ENCODE measurements at regions not wholly inside any gene's neighbourhood (a gene's known extent, or its start where the extent isn't known, plus 50 kb on each side); places are given as distances from the start of the nearest gene placed in this dataset.

DNA sequence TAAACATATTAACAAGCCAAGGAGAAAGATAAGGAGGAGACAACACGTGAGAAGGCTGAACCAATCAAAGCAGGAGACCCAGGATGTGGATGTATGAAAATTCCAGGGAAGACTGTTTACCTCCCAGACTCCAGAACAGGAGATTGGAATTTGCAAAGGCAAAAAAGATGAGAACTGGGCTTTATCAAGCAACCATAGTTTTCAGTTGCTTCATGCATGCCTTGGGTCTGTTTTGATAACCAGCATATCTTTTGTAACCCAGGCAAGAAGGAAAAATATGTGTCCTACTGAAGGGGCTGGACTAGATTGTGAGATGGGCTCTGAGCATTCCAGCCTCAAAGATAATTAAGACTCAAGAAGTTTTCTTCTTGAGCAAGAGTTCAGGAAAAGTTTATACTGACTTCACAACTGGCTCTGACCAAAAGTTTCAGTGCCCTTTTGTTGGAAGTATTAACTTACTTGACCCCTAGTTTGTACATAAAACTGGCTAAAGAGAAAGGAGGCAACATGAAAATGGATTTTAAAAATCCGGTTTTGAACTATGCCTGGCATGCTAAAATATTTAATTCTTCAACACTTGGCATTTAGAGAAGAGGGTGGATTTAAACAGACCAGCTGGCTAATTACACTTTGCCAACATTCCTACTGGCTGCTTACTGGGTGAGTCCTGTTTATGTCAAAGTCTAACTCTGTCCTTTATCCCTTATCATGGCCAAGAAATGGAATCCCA is 79.3 kb upstream of the CD28 start:
- TF ChIP-seq, protein P1, sequence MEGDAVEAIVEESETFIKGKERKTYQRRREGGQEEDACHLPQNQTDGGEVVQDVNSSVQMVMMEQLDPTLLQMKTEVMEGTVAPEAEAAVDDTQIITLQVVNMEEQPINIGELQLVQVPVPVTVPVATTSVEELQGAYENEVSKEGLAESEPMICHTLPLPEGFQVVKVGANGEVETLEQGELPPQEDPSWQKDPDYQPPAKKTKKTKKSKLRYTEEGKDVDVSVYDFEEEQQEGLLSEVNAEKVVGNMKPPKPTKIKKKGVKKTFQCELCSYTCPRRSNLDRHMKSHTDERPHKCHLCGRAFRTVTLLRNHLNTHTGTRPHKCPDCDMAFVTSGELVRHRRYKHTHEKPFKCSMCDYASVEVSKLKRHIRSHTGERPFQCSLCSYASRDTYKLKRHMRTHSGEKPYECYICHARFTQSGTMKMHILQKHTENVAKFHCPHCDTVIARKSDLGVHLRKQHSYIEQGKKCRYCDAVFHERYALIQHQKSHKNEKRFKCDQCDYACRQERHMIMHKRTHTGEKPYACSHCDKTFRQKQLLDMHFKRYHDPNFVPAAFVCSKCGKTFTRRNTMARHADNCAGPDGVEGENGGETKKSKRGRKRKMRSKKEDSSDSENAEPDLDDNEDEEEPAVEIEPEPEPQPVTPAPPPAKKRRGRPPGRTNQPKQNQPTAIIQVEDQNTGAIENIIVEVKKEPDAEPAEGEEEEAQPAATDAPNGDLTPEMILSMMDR (IDR thresholded peaks at IDR 0.05; ENCODE audit: unreplicated experiment) = no peak
- DNase-seq (ENCODE audit: low spot score) = no peak
- Mint-ChIP-seq H3K4me3 (ENCODE audit: unreplicated experiment) (no peak overlapping the region), H3K9me3 (ENCODE audit: unreplicated experiment) (no peaks in the 10 kb centered on the region), H3K36me3 (ENCODE audit: low read depth, unreplicated experiment) (no peaks in the 10 kb centered on the region), H3K27me3 (ENCODE audit: unreplicated experiment) (no peaks in the 10 kb centered on the region), H3K27ac (ENCODE audit: unreplicated experiment) (no peak overlapping the region), H3K4me1 (ENCODE audit: unreplicated experiment) (no peaks in the 10 kb centered on the region)

DNA sequence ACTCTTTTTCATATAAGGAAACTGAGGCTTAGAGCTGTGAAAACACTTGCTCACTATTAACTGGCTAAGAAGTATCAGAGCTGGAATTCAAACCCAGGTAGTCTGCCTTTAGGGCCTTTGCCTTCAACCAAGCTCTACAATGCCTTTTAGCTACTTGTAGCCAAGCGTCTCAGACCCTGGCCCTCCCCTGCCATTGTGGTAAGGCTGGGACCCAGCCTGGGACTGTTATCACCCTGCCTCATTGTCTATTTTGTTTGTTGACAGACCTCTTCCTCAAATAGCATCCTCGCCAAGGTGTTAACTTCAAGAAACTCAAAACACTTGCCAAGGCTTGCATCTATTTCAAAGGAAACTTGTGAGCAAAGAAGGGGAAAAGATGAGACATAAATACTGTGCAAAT is 76.7 kb upstream of the CD28 start:
- DNase-seq (ENCODE audit: low spot score) = no peak
- Mint-ChIP-seq H3K4me3 (ENCODE audit: unreplicated experiment) (no peak overlapping the region), H3K4me1 (ENCODE audit: unreplicated experiment) (no peaks in the 10 kb centered on the region), H3K9me3 (ENCODE audit: unreplicated experiment) (no peaks in the 10 kb centered on the region), H3K27ac (ENCODE audit: unreplicated experiment) (no peak overlapping the region), H3K36me3 (ENCODE audit: low read depth, unreplicated experiment) (no peaks in the 10 kb centered on the region), H3K27me3 (ENCODE audit: unreplicated experiment) (no peaks in the 10 kb centered on the region)
- TF ChIP-seq, protein P1 (IDR thresholded peaks at IDR 0.05; ENCODE audit: unreplicated experiment) = no peak

DNA sequence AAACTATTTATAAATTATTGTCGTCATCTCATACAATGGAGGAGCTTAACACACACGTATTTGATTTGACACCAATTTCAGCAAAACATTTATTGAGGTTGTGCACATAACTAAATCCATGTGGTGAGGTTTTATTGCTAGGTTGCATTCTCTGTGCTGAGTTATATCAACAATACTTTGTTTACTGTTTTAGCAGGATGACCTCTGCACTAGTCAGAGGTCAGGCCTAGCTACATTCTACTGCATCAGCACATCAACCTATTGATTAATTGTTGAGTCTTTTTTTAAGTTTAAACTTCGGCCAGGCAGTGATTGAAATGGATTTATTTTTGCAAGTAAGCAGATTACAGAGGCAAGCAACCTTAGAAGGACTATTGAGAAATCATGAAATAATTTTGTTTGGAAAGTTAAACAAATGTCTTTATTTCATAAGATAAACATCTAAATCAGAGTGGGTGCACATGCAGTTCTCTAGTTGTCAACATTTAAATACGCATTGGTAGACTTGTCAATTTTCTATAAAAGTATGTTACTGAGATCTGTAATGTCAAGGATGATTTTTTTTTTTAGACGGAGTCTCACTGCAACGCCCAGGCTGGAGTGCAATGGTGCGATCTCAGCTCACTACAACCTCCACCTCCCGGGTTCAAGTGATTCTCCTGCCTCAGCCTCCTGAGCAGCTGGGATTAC is 75.2 kb upstream of the CD28 start:
- no peak for DNase-seq (ENCODE audit: low spot score)
- no peaks in the 10 kb centered on the region for H3K9me3 Mint-ChIP-seq (ENCODE audit: unreplicated experiment)

DNA sequence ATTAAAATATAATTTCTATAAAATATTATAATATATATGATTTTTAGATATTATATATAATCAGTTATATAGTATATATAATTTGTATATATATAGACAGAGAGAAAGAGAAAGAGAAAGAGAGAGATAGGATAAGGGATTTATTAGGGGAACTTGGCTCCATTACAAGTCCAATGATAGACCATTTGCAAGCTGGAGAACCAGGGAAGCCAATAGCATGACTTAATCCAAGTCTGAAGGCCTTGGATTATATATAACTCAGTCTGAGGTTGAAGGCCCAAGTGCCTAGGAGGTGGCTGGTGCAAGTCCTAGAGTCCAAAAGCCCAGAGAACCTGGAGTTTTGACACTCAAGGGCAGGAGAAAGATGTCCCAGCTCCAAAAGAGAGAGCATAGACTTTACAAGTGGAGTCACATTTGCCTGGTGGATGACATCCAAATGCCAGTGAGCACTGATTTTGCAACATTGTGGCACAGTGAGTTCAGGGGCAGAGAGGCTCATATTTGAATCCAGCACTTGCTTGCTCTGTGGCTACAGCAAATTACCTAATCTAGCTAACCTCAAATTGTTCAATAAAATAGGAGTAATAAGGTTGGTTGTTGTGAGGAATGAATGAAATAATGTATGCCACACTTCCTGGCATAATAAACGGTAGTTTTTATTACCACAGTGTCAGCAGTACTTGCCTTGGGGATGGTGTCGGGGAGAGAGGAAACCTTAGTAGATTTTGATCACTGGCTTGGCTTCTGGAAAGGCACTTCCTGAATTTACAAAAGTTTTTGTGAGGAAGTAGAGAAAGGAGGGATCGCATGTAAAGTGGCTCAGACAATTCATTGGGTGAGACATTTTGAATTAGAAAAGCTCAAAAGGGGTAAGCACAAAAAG is 69.6 kb upstream of the CD28 start:
- peaks cover 12% of the 10 kb centered on the region for H3K4me1 Mint-ChIP-seq (ENCODE audit: unreplicated experiment)
- DNase-seq (ENCODE audit: low spot score) = no peak
- no peak overlapping the region for H3K4me3 Mint-ChIP-seq (ENCODE audit: unreplicated experiment)
- TF ChIP-seq, protein P1 (IDR thresholded peaks at IDR 0.05; ENCODE audit: unreplicated experiment) = no peak
- no peaks in the 10 kb centered on the region for H3K9me3 Mint-ChIP-seq (ENCODE audit: unreplicated experiment)
- H3K36me3 Mint-ChIP-seq (ENCODE audit: low read depth, unreplicated experiment) = no peaks in the 10 kb centered on the region
- no peak overlapping the region for H3K27ac Mint-ChIP-seq (ENCODE audit: unreplicated experiment)
- peaks cover 2% of the 10 kb centered on the region for H3K27me3 Mint-ChIP-seq (ENCODE audit: unreplicated experiment)

More for the DNA sequence above, 75.2 kb upstream of the CD28 start:
- TF ChIP-seq, protein P1 (IDR thresholded peaks at IDR 0.05; ENCODE audit: unreplicated experiment) = no peak
- H3K27ac Mint-ChIP-seq (ENCODE audit: unreplicated experiment) = no peak overlapping the region
- H3K36me3 Mint-ChIP-seq (ENCODE audit: low read depth, unreplicated experiment) = no peaks in the 10 kb centered on the region
- peaks cover 2% of the 10 kb centered on the region for H3K27me3 Mint-ChIP-seq (ENCODE audit: unreplicated experiment)
- H3K4me1 Mint-ChIP-seq (ENCODE audit: unreplicated experiment) = no peaks in the 10 kb centered on the region
- no peak overlapping the region for H3K4me3 Mint-ChIP-seq (ENCODE audit: unreplicated experiment)
